ENCODE measurements at regions not wholly inside any gene's neighbourhood (a gene's known extent, or its start where the extent isn't known, plus 50 kb on each side); places are given as distances from the start of the nearest gene placed in this dataset.
"Not testable (repeated sequence)": the region's sequence is repeated elsewhere in the genome, so short reads cannot be mapped to it uniquely, and the experiment has no call there.

DNA sequence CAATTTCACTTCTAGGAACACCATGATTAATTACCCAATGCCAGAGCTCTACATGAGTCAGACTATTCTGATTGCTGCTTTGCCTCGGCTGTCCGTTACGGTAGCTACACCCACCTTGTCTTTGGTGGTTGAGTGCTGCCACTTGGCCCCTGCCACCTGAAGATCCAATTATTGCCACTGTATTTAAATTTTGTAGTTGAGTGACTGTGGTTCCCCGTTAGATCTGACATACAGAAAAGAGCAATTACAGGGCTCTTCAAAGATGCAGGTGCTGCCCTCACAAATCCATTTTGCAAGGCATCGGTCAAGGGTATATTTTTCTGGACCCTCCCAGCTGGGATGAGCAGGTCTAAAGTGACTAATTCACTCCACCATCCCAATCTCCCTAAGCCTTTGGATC lies 383.5 kb upstream of the RUNX1 start:
- TF ChIP-seq CTCF, EP300 (IDR thresholded peaks at IDR 0.05): not testable (repeated sequence)

All from tibial nerve (tissue), 4 donors.